Thoracic aorta (tissue), 2 donors: ENCODE measurements at regions not wholly inside any gene's neighbourhood (a gene's known extent, or its start where the extent isn't known, plus 50 kb on each side); places are given as distances from the start of the nearest gene placed in this dataset.

ENCODE experiments used
- ATAC-seq: fragments of 150-250 bp; one replicate; pipeline ENCODE4 v1.8.0; 2017; ENCODE audit warnings: low read depth; ENCODE audit not compliant: insufficient number of reproducible peaks, low FRiP score
- DNase-seq: peaks from one replicate; pipeline ENCODE4 v3.0.0-alpha.2; 2020; ENCODE audit warnings: low spot score
- H3K27ac ChIP-seq, 2 donors: fragments of 200-600 bp; sonication (generic); 1 replicate in 1 of 2; 2 replicates in 1 of 2; pipeline ENCODE4 v1.5.1; 2016; ENCODE audit warnings: mild to moderate bottlenecking in 2 of 2, moderate library complexity in 2 of 2
- H3K27me3 ChIP-seq: fragments of 200-600 bp; sonication (generic); replicated peaks from 2 replicates; pipeline ENCODE4 v1.6.0; 2016; ENCODE audit warnings: mild to moderate bottlenecking; ENCODE audit not compliant: insufficient read depth
- H3K36me3 ChIP-seq: fragments of 200-600 bp; sonication (generic); one replicate; pipeline ENCODE4 v1.5.1; 2016
- H3K4me1 ChIP-seq, 2 donors: fragments of 200-600 bp; sonication (generic); 1 replicate in 1 of 2; 2 replicates in 1 of 2; pipeline versions ENCODE4 v1.5.1 to v1.6.0; 2016; ENCODE audit warnings: low read depth in 2 of 2, mild to moderate bottlenecking in 1 of 2; ENCODE audit not compliant: control insufficient read depth in 1 of 2
- H3K4me3 ChIP-seq: fragments of 200-600 bp; sonication (generic); 2 replicates; pipeline ENCODE4 v1.5.1; 2016; ENCODE audit warnings: mild to moderate bottlenecking
- H3K9me3 ChIP-seq: fragments of 200-600 bp; sonication (generic); 2 replicates; pipeline ENCODE4 v1.5.1; 2016
- CTCF ChIP-seq: fragments of 200-600 bp; sonication (generic); IDR thresholded peaks from one replicate; pipeline ENCODE4 v1.5.1; 2019; ENCODE audit warnings: antibody characterized with exemption

- Histone ChIP-seq H3K4me3 (no peak overlapping the region), H3K4me1 (peaks cover 0 to 7% of the 10 kb centered on the region in 2 donors), H3K27ac (no peak overlapping the region), H3K9me3 (no peaks in the 10 kb centered on the region), H3K36me3 (no peaks in the 10 kb centered on the region), H3K27me3 (no peaks in the 10 kb centered on the region)
- DNase-seq (no peak), ATAC-seq (no peak)
- no peak for TF ChIP-seq CTCF
Observed at GRCh38 chr7:113412410-113412809, 294.1 kb upstream of the SMIM30 start.

DNA sequence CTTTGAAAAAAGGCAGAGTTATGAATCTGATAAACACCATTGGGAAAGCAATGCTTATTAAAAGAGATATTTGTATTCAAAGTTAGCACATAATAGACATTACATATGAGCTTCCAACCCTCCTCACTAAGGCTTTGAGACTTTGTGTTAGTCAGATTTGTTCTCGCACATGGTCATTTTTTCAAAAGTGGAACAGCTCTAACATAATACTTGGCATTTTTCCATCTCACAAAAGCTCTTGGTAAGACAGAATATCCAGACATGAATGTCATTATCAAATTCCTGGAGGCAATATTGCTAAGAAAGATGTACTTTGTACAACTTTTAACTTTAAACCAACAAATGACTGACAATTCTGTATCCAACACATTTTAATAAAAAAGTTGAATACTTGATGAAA lies 292.4 kb upstream of the SMIM30 start:
- H3K4me3 ChIP-seq: no peak overlapping the region
- peaks cover 0 to 7% of the 10 kb centered on the region in 2 donors for H3K4me1 ChIP-seq
- no peaks in the 10 kb centered on the region for H3K9me3 ChIP-seq
- H3K27me3 ChIP-seq: no peaks in the 10 kb centered on the region
- no peak overlapping the region for H3K27ac ChIP-seq
- DNase-seq (no peak), ATAC-seq (no peak)
- H3K36me3 ChIP-seq: no peaks in the 10 kb centered on the region
- TF ChIP-seq CTCF: no peak

GRCh38 chr7:113408999-113409398 lies 290.6 kb upstream of the SMIM30 start:
- TF ChIP-seq CTCF: no peak
- Histone ChIP-seq H3K27ac (no peak overlapping the region), H3K4me3 (no peak overlapping the region), H3K9me3 (no peaks in the 10 kb centered on the region), H3K4me1 (peaks cover 0 to 7% of the 10 kb centered on the region in 2 donors), H3K36me3 (no peaks in the 10 kb centered on the region), H3K27me3 (no peaks in the 10 kb centered on the region)
- ATAC-seq (no peak), DNase-seq (no peak)

DNA sequence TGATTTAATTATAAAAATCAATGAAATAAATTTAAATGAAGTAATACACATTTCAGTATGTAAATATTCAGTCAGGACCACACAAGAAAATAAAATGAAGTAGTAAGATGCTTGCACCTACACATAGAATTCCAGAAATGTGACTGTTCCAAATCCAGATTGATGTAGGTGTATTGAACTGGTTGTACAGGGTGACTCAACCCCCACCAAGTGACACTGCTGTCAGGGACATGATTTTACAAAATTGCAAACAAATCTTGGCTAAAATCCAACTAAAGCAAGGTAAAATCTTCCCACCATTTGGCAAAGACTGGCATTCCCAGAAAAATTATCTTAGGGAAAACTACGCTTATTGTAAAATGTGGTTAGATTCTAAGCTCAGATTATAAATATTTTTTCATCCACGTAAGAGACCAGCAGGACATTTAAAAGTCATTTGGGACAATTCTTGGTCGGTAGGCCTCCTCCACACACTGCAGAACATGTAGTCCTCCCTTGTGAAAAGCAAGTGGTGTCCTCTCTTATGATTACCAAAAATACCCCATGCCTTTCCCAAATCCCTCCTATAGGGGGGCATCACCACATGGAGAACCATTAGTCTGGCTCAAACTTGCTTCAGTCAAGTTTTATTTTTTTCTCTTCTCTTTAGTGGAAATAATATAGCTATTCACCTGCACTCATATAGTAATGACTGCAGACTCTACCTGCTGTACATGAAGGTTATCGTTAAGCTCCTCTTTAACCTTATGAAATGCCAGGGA lies 287.1 kb upstream of the SMIM30 start:
- no peak for TF ChIP-seq CTCF
- peaks cover 0 to 7% of the 10 kb centered on the region in 2 donors for H3K4me1 ChIP-seq
- H3K27ac ChIP-seq: no peak overlapping the region
- no peaks in the 10 kb centered on the region for H3K27me3 ChIP-seq
- no peaks in the 10 kb centered on the region for H3K9me3 ChIP-seq
- no peak overlapping the region for H3K4me3 ChIP-seq
- ATAC-seq (no peak), DNase-seq (no peak)
- H3K36me3 ChIP-seq: no peaks in the 10 kb centered on the region

- ATAC-seq: no peak
- H3K27ac ChIP-seq: no peak overlapping the region
- H3K4me1 ChIP-seq: peaks cover 0 to 7% of the 10 kb centered on the region in 2 donors
- H3K27me3 ChIP-seq: no peaks in the 10 kb centered on the region
- H3K4me3 ChIP-seq: no peak overlapping the region
- TF ChIP-seq CTCF: no peak
- H3K36me3 ChIP-seq: no peaks in the 10 kb centered on the region
- no peaks in the 10 kb centered on the region for H3K9me3 ChIP-seq
- no peak for DNase-seq
Observed at GRCh38 chr7:113404245-113404644, 285.9 kb upstream of the SMIM30 start.
